NCI-H2171 treated with DMSO at 0.1 percent for 48 hours (cell line): ENCODE measurements at regions not wholly inside any gene's neighbourhood (a gene's known extent, or its start where the extent isn't known, plus 50 kb on each side); places are given as distances from the start of the nearest gene placed in this dataset.

Source experiments
- DNase-seq: peaks from one replicate; lab custom pipeline; 2025; lab: John Stamatoyannopoulos, UW

DNA sequence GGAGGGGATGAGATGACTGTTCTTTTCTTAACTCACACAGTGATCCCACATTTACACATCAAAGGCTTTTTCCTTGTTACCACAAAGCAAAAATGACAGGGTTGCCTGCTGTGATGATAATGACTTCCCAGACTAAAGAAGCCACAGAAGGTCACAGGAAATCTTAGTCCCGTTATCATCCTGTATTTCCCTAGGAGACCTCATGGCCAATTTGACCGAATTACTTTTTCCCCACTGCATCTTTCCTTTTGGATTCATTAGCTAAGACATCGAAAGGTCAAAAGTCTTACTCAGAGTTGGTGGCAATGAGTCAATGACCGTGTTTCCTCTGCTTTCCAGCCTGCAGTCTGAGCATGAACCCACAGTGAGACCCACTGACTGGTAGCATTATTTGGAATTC, 130.1 kb upstream of the INHBA start:
- no peak for DNase-seq

DNA sequence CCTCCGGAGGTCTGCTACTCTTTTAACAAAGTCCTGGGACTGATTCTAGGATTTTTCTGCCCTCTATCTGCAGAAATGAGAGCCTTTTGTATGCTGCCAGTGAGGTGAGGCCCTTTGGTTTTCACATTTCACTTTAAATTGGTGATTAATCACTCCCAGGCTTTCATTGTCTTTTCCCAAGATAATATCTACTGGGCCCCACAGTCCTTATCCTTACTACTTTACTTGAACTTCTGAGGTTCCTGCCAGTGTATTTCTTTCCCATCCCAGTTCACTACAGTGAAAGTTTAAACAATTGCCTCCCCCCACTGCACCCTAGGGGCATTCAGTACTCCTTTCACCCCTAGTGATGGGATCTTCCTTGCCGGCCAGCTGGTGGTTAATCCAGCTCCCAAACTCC, 127.4 kb upstream of the INHBA start:
- DNase-seq, result no peak

DNA sequence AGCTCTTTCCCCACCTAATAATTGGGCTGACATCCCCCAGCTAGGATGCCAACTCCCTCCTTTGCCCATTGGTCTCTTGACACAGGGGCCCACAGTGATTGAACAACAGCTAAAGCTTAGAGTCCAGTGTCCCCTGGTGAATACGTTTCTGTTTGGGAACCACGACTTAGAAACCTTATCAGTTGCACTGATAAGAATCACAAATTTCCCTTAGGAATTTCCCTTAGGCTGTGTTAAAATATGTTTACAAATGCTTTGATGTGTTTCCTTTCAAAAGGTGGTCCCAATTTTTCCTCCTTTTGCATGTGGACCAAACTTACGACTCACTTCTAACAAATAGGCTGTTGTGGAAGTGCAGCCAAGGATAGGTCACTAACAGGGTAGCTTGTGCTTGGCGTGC, 126.0 kb upstream of the INHBA start:
- DNase-seq, result no peak

GRCh38 chr7:41826641-41827040, 123.8 kb upstream of the INHBA start:
- no peak for DNase-seq

- no peak for DNase-seq
Observed at GRCh38 chr7:41825927-41826480, 123.1 kb upstream of the INHBA start.

- no peak for DNase-seq
Observed at GRCh38 chr7:41824284-41824683, 121.4 kb upstream of the INHBA start.

DNA sequence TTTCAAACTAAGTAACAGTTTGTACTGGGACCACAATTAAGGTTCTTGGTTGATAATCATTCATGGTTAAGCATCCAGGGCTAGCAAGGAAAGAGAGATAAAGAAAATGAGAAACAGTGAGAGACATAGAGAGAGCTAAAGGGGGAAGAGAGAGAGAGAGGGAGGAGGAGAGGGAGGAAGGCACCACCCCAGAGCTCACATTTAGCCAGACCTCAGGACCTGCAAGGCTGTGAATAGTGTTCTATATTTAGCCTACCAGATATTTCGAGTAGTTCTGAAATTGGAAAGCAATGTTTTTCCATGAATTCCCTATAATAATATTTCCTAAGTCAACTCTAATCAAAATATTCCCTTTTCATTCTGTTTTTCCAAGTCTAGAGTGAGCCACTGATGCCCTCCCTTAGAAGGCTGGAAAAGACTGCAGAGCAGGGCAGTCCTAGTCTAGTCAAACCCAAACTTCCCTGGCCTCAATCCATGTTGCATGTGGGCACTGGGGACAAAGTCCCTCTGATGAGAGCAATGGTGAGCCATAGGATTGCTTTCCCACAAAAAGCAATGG, 119.4 kb upstream of the INHBA start:
- DNase-seq, result no peak

GRCh38 chr7:41821521-41822213, 118.8 kb upstream of the INHBA start:
- no peak for DNase-seq

DNA sequence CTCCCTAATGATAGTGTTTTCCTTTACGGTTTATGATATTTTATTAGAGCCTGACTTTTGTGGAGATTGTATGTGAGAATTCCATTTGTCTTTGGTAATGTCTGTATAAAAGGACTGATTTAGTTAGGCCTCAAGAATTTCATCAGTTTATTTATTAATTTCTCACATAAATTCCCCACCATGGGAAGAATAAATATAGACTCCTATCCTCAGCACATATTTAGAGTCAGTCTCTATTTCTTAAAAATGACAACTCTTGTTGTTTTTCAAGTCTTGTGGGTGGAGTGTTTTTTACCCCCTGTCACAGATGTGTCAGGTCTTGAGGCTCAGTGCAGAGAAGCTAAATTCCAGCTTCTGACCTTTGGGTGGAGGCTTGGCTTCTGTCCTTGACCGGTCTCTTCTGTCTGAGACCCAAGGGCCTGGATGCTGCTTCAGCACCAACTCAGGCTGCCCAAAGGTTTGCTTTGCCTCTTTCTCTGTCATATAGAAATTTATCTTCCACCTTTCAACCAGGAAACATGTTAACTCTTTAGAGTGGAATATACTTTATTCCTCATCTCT, 117.3 kb upstream of the INHBA start:
- DNase-seq, result no peak

DNA sequence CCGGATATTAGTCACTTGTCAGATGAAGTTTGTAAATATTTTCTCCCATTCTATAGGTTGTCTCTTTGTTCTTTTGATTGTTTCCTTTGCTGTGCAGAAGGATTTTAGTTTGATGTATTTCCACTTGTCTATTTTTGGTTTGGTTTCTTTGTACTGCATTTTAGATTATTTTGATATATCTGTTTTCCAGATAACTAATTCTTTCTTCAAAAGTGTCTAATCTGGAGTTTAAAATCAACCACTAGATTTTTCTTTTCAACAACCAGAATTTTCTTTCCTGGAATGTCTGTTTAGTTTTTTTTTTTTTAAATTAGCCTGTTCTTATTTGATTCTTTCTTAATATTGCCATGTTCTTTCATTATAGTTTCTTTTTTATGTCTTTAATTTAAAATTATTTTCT, 116.8 kb upstream of the INHBA start:
- DNase-seq, result no peak

GRCh38 chr7:41818765-41819398, 116.0 kb upstream of the INHBA start:
- DNase-seq, result no peak

GRCh38 chr7:41817386-41817785, 114.5 kb upstream of the INHBA start:
- no peak for DNase-seq

DNA sequence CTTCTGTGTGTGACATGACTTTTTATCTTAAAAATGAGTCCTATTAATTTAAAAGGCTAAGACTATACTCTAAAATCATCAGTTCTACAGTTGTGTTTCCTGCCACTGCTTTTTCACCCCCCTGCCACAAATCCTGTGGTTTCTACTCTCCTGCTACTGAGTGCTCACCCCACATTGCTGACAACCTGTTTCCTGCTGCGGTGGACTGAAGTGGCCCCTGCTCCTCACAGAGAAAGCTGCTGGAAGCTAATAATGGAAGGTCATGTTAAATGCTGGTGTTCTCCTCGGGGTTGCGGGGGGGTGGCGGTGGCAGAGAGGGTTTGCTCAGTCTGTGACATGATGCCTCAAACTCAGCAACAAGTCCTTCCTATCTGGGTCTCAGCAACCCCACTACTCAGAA, 113.2 kb upstream of the INHBA start:
- no peak for DNase-seq

DNA sequence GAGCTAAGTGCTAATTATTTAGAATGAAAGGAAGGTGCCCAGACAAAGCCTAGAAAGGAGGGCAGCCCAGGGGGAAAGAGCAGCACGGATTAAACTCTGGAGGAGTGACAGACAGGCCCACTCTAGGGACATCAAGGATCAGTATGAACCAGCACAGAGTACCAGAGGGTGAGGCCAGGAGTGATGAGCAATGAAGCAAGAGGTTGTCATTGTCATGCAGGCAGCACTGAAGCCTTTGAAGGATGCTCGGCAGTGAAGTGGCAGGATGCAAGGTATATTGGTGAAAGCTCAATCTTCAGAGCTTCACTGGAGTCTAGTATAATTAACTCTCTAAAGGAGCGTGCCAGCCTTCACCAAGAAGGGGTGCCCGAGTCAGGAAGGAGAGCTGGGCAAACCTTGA, 112.0 kb upstream of the INHBA start:
- no peak for DNase-seq

DNA sequence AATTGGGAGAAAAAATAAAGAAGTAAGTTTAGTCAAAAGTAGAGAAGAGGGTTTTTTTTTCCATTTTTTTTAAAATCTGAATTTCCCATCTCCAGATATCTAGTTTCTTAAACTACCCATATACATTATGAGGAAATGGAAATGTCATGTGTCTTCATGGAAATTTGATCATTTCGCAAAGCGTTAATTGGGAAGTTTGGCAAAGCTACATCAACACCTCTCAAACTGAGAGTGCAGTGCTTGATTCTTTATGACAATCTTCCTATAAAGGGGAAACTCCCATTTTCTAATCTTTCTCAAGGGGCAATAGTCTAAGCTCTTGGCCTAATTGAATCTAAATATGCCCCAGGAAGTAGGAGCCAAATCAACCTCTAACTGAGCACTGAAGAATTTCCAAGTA, 110.4 kb upstream of the INHBA start:
- no peak for DNase-seq

GRCh38 chr7:41811941-41812340, 109.1 kb upstream of the INHBA start:
- no peak for DNase-seq

DNA sequence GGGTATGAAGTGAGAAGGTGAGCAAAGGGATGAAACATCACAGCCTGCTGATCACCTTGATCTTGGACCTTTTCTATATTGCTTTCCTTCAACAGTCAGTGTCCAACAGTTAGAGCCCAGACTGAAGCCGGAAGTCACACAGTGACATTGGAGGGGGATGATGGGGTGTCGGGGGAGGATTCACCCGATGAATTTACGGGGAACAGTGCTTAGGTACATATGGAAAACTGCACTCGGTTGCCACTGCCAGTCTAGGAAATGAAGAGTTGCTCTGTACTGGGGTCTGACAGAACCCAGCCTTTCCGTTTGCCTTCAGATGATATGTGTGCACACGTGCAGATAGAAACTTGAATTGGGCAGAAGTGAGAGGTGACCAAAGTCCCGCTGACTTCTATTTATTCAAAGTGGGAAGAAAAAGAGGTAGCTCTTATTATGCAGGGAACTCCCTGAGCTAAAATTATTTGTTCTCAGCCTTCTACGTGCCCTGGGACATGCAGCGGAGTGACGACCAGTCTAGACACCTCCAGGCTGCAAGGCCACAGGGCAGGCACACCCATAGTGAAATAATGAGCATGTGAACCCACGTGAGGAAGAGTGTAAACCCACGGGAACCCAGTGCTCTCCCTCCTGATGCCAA, 107.2 kb upstream of the INHBA start:
- no peak for DNase-seq

GRCh38 chr7:41809529-41809939, 106.6 kb upstream of the INHBA start:
- DNase-seq, result peak; percentile 19

DNA sequence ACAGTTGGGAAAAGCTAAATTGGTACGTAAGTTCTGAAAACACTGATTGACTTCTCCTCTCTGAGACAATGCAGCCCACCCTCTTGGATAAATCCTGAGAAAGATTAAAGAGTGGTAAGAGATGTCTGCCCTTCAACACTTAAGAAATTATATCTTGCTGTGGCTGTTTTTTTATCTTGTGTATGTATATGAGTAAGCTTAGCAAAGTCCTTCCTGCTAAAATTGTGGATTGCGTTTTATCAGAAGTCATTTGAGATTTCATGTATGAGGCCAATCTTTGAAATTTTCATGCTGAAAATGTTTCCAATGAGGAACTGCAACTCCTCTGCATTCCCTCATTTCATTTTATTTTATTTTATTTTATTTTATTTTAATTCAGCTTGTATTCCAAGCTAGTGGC, 106.2 kb upstream of the INHBA start:
- DNase-seq, result no peak

DNA sequence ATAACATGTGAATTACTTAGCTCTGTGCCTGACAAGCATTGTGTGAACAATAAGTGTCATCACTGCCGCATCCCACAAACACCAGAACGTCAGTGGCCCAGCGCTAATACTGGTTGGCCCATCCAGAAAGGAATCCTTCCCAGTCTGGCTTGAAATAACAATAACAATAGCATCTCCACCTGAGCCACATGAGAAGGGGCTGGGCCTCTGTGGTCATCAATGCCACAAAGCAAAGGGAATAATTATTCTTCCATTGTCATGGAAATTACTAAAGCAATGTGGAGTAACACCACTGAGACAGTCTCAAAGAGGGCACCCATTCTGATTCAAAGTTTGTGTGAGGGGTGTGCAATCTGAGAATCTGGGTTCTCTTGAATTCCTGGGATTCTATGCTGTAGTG, 105.7 kb upstream of the INHBA start:
- DNase-seq, result no peak

GRCh38 chr7:41803569-41803968, 100.7 kb upstream of the INHBA start:
- DNase-seq, result no peak

GRCh38 chr7:41796331-41796730, 93.4 kb upstream of the INHBA start:
- DNase-seq, result no peak
